Breast epithelium (tissue), 4 donors: ENCODE measurements at regions not wholly inside any gene's neighbourhood (a gene's known extent, or its start where the extent isn't known, plus 50 kb on each side); places are given as distances from the start of the nearest gene placed in this dataset.

Source experiments
- DNase-seq, 2 donors: peaks; one replicate each; pipeline ENCODE4 v3.0.0-alpha.2; 2019; ENCODE audit warnings: low spot score in 2 of 2
- H3K27ac ChIP-seq, 2 donors: fragments of 200-600 bp; sonication (generic) in 1 of 2; one replicate each; pipeline ENCODE4 v1.5.1; 2016 to 2019; ENCODE audit warnings: mild to moderate bottlenecking in 1 of 2
- H3K27me3 ChIP-seq, 2 donors: fragments of 200-600 bp; sonication (generic) in 1 of 2; one replicate each; pipeline versions ENCODE4 v1.5.1 to v1.6.0; 2017 to 2019; ENCODE audit warnings: control low read depth in 1 of 2, mild to moderate bottlenecking in 1 of 2
- H3K36me3 ChIP-seq: fragments of 200-600 bp; one replicate; pipeline ENCODE4 v1.5.1; 2019
- H3K4me1 ChIP-seq, 2 donors: fragments of 200-600 bp; sonication (generic); one replicate each; pipeline ENCODE4 v1.5.1; 2016 to 2019; ENCODE audit warnings: control low read depth in 1 of 2
- H3K4me3 ChIP-seq, 3 donors: fragments of 200-600 bp; sonication (generic); 1 replicate in 2 of 3; 2 replicates in 1 of 3; pipeline ENCODE4 v1.5.1; 2016 to 2019; ENCODE audit warnings: mild to moderate bottlenecking in 3 of 3, moderate library complexity in 2 of 3
- H3K9me3 ChIP-seq, 2 donors: fragments of 200-600 bp; sonication (generic) in 1 of 2; one replicate each; pipeline ENCODE4 v1.5.1; 2016 to 2019; ENCODE audit warnings: control low read depth in 1 of 2
- POLR2A ChIP-seq: fragments of 450-650 bp; IDR thresholded peaks from one replicate; pipeline ENCODE4 v1.6.1; 2016; ENCODE audit warnings: antibody characterized with exemption, mild to moderate bottlenecking, moderate library complexity
- POLR2AphosphoS5 ChIP-seq, 3 donors: sonication (generic); formaldehyde crosslinking; IDR thresholded peaks; one replicate each; pipeline ENCODE4 v1.6.1; 2017; ENCODE audit warnings: antibody characterized with exemption in 3 of 3
- intact Hi-C: fragments of 100-400 bp; cut with DNase I; formaldehyde crosslinking; loops from one replicate; pipeline ENCODE4 v1.15.1; 2023; ENCODE audit warnings: low total_unique reads
- TF ChIP-seq, protein P1 (sequence below), 3 donors: fragments of 450-650 bp; IDR thresholded peaks; one replicate each; pipeline ENCODE4 v1.5.1; 2016 to 2017; ENCODE audit warnings: antibody characterized with exemption in 3 of 3, mild to moderate bottlenecking in 3 of 3, moderate library complexity in 3 of 3

DNA sequence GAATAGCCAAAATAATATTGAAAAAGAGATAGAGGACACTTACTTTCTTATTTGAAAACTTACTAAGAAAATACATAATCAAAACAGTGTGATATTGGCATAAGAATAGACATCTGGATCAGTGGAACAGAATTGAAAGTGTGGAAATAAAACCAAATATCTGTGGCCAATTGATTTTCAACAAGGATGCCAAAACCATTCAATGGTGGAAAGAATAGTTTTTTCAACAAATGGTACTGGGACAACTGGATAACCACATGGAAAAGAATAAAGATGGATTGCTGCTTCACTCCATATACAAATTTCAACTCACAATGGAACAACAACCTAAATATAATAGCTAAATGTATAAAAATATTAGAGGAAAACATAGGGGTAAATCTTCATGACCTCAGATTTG lies 152.5 kb upstream of the GPR149 start:
- no peaks in the 10 kb centered on the region for H3K4me1 ChIP-seq
- no peak overlapping the region for H3K4me3 ChIP-seq
- H3K27me3 ChIP-seq = no peaks in the 10 kb centered on the region
- TF ChIP-seq, protein P1, sequence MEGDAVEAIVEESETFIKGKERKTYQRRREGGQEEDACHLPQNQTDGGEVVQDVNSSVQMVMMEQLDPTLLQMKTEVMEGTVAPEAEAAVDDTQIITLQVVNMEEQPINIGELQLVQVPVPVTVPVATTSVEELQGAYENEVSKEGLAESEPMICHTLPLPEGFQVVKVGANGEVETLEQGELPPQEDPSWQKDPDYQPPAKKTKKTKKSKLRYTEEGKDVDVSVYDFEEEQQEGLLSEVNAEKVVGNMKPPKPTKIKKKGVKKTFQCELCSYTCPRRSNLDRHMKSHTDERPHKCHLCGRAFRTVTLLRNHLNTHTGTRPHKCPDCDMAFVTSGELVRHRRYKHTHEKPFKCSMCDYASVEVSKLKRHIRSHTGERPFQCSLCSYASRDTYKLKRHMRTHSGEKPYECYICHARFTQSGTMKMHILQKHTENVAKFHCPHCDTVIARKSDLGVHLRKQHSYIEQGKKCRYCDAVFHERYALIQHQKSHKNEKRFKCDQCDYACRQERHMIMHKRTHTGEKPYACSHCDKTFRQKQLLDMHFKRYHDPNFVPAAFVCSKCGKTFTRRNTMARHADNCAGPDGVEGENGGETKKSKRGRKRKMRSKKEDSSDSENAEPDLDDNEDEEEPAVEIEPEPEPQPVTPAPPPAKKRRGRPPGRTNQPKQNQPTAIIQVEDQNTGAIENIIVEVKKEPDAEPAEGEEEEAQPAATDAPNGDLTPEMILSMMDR (IDR thresholded peaks at IDR 0.05) = no peak
- TF ChIP-seq POLR2A (no peak), POLR2AphosphoS5 (IDR thresholded peaks at IDR 0.05) (no peak)
- H3K9me3 ChIP-seq = no peaks in the 10 kb centered on the region
- intact Hi-C loops = no loop called here
- no peak overlapping the region for H3K27ac ChIP-seq
- H3K36me3 ChIP-seq = no peaks in the 10 kb centered on the region
- no peak for DNase-seq

DNA sequence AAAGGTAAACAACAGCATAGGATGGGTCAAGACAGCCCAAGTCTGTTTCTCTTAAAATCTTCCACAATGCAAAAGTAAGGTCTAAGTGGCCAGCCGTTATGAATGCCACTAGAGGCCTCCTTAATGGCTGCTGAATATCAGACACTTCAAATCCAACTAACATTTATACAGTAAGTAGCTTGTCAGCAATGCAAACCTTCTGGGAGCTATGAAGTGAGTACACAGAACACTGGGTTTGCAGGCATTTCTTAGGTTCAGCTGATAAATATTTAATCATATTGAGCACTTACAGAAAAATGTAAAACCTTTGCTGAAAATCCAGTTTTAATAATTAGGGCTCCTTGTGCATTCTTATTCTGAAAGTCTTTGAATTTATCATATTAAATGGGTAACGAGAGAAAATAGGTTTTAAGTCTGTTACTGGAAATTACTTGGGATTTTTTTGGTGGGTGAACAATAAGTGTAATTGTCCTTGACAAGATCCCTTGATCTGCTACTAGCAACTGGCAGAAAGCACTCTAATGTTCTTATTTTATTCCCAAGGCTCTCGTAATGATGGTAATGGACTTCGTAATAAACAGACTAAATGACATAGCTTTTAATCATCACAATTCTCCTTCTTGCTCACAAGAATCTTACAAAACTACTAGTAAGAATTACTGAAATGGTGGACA lies 141.7 kb upstream of the GPR149 start:
- intact Hi-C loops = no loop called here
- DNase-seq = no peak

DNA sequence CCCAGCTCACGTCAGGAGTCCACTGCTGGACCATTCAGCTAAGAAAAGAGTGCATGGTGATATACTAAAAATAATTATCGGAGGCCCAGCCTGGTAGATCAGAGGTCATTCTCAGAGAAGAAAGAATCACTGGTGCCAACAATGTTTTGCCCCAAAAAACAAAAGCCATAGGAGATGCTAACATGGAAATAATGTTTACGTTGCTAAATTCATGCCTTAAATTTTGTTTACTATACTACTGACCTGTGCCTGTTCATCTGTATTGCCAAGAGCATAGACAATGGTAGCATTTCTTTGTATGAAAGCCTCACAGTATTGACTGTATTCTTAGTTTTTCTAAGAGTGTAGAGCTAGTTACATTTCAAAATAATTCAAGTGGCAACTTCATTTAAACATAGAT lies 138.1 kb upstream of the GPR149 start:
- Histone ChIP-seq H3K27me3 (no peaks in the 10 kb centered on the region), H3K27ac (no peak overlapping the region), H3K36me3 (no peaks in the 10 kb centered on the region), H3K4me3 (no peak overlapping the region), H3K9me3 (no peaks in the 10 kb centered on the region), H3K4me1 (no peaks in the 10 kb centered on the region)
- TF ChIP-seq POLR2AphosphoS5 (IDR thresholded peaks at IDR 0.05) = no peak
- TF ChIP-seq, protein P1 (IDR thresholded peaks at IDR 0.05) = no peak
- no peak for TF ChIP-seq POLR2A
- DNase-seq = no peak
- intact Hi-C loops = no loop called here

More for the DNA sequence above, 141.7 kb upstream of the GPR149 start:
- Histone ChIP-seq H3K36me3 (no peaks in the 10 kb centered on the region), H3K27ac (no peak overlapping the region), H3K9me3 (peaks cover 6 to 7% of the 10 kb centered on the region in 2 donors), H3K4me3 (no peak overlapping the region), H3K4me1 (no peaks in the 10 kb centered on the region), H3K27me3 (no peaks in the 10 kb centered on the region)
- TF ChIP-seq, protein P1 (IDR thresholded peaks at IDR 0.05) = no peak
- TF ChIP-seq POLR2AphosphoS5 (IDR thresholded peaks at IDR 0.05) (no peak), POLR2A (no peak)

DNA sequence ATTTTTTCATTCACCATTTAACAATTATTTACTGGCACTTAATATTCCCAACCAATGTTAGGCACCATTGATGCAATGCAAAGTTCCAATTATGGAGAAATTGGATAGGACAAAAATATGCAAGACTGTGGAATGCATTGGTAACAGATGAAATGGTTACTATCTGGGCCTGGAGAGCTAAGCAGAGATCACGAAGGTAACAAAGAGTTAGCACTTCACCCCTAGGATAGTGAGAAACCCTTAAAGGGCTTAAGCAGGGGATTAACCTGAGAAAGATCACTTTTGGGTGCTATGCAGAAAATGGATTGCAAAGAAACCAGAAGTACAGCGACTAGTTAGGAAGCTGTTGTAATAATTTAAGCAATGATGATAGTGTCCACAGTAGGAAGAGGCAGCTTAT lies 129.6 kb upstream of the GPR149 start:
- no peaks in the 10 kb centered on the region for H3K9me3 ChIP-seq

DNA sequence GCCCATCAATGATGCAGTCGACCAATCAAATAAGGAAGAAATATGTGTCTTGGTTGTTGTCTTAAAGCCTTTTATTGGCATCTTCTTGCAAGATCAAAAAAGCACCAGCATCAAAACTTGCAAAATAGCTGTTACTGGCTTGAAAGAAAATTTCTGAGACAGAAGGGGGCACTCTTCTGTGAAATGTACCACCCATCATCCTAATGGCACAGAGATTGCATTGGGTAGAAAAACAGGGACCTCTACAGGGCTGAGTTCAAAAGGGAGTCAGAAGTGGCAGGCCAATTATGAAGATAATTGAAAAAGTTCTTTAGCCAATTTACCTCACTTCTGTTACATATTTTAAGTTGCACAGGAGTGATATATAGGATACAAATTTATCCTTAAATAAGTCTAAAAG lies 122.3 kb upstream of the GPR149 start:
- Histone ChIP-seq H3K4me1 (no peaks in the 10 kb centered on the region), H3K27ac (no peak overlapping the region), H3K27me3 (no peaks in the 10 kb centered on the region), H3K36me3 (no peaks in the 10 kb centered on the region), H3K9me3 (no peaks in the 10 kb centered on the region), H3K4me3 (no peak overlapping the region)
- intact Hi-C loops = no loop called here
- TF ChIP-seq POLR2AphosphoS5 (IDR thresholded peaks at IDR 0.05) = no peak
- TF ChIP-seq POLR2A = no peak
- TF ChIP-seq, protein P1 (IDR thresholded peaks at IDR 0.05) = no peak
- no peak for DNase-seq

More for the DNA sequence above, 129.6 kb upstream of the GPR149 start:
- TF ChIP-seq POLR2AphosphoS5 (IDR thresholded peaks at IDR 0.05) (no peak), POLR2A (no peak)
- TF ChIP-seq, protein P1 (IDR thresholded peaks at IDR 0.05) = no peak
- intact Hi-C loops = no loop called here
- no peak for DNase-seq
- no peak overlapping the region for H3K27ac ChIP-seq
- H3K36me3 ChIP-seq = no peaks in the 10 kb centered on the region
- H3K4me1 ChIP-seq = no peaks in the 10 kb centered on the region
- no peaks in the 10 kb centered on the region for H3K27me3 ChIP-seq
- H3K4me3 ChIP-seq = no peak overlapping the region
